Fibroblast of pulmonary artery (primary cell): ENCODE measurements at regions not wholly inside any gene's neighbourhood (a gene's known extent, or its start where the extent isn't known, plus 50 kb on each side); places are given as distances from the start of the nearest gene placed in this dataset.
"Not testable (repeated sequence)": the region's sequence is repeated elsewhere in the genome, so short reads cannot be mapped to it uniquely, and the experiment has no call there.

ENCODE experiments used
- DNase-seq: peaks from one replicate; pipeline ENCODE4 v3.0.0-alpha.2; 2010; ENCODE audit warnings: low read depth
- H3K4me3 ChIP-seq: replicated peaks from 2 replicates; pipeline ENCODE4 v1.5.1; 2011; ENCODE audit warnings: low read depth, mild to moderate bottlenecking, control low read depth, low read length, moderate library complexity
- TF ChIP-seq, protein P1 (sequence below): IDR thresholded peaks from 2 replicates; pipeline ENCODE4 v1.5.1; 2011; ENCODE audit warnings: mild to moderate bottlenecking, control low read depth, low read length, inconsistent platforms; ENCODE audit errors: missing control alignments

DNA sequence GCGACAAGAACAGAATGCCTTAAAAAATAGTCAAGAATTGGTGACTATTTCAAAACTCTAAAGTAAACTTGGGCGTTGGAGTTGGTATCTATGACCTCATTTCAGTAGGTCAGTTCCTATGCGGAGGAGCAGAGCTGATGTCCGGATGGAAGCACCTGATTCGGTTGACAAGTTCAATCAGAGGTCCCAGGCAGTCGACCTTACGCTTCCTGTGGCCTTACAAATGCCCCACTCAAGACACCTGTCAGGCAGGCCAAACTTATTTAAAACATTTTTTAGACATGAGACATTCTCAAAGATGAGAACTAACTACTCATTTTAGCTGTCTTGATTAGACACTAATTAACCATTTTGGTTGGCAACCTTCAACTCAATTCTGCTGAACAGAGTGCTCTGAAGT, 137.7 kb upstream of the ADAMTS3 start:
- DNase-seq = no peak
- H3K4me3 ChIP-seq = no peak overlapping the region
- TF ChIP-seq, protein P1, sequence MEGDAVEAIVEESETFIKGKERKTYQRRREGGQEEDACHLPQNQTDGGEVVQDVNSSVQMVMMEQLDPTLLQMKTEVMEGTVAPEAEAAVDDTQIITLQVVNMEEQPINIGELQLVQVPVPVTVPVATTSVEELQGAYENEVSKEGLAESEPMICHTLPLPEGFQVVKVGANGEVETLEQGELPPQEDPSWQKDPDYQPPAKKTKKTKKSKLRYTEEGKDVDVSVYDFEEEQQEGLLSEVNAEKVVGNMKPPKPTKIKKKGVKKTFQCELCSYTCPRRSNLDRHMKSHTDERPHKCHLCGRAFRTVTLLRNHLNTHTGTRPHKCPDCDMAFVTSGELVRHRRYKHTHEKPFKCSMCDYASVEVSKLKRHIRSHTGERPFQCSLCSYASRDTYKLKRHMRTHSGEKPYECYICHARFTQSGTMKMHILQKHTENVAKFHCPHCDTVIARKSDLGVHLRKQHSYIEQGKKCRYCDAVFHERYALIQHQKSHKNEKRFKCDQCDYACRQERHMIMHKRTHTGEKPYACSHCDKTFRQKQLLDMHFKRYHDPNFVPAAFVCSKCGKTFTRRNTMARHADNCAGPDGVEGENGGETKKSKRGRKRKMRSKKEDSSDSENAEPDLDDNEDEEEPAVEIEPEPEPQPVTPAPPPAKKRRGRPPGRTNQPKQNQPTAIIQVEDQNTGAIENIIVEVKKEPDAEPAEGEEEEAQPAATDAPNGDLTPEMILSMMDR = no peak

DNA sequence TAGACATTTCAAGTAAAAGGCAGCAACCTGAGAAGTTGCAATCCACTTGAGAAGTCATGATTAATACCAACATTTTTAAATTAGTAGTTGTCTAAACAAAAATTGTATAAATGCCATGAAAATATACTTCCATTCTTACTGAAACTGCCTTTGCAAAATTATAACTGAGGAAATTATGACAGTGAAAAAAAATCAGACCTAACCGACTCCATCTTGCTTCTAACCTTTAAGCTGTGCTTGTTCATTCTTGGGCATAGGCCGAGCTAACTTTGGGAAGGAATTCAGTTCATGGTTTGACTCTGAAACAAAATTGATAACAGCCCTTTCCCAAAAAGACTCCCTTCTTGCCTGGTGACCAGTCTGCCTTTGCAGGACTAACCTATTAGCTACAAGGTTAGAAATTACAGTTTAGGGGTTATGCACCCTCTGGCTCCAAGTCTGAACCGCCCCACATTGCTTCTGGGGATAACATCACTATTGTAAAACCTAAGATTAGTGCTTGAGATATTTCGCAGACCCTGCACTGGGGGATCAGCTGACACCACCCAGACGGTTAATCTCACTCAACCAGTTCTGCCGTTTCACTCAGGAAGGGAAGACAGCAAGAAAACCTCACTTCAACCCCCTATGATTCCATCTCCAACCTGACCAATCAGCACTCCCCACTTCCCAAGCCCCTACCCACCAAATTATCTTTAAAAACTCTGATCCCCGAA, 136.1 kb upstream of the ADAMTS3 start:
- DNase-seq, H3K4me3 ChIP-seq: not testable (repeated sequence)

DNA sequence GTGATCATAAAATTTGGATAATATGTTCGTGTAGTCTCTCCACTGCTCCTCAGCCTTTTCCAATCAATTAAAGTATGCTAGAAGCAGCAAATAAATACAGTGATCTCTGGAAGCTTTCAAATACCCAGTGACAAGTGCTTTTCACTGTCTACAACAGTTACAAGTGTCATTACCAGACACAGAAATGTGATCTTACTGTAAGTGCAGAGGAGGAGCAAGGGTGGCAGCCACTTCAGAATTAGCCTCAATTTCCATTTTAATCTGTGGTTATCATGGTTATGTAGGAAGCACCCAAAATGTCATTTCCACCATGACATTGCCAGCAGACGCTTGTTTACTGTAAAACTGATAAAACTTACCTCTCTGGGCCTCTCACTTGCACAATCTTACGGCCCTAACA, 133.9 kb upstream of the ADAMTS3 start:
- TF ChIP-seq, protein P1 = no peak
- no peak for DNase-seq
- H3K4me3 ChIP-seq = no peak overlapping the region

DNA sequence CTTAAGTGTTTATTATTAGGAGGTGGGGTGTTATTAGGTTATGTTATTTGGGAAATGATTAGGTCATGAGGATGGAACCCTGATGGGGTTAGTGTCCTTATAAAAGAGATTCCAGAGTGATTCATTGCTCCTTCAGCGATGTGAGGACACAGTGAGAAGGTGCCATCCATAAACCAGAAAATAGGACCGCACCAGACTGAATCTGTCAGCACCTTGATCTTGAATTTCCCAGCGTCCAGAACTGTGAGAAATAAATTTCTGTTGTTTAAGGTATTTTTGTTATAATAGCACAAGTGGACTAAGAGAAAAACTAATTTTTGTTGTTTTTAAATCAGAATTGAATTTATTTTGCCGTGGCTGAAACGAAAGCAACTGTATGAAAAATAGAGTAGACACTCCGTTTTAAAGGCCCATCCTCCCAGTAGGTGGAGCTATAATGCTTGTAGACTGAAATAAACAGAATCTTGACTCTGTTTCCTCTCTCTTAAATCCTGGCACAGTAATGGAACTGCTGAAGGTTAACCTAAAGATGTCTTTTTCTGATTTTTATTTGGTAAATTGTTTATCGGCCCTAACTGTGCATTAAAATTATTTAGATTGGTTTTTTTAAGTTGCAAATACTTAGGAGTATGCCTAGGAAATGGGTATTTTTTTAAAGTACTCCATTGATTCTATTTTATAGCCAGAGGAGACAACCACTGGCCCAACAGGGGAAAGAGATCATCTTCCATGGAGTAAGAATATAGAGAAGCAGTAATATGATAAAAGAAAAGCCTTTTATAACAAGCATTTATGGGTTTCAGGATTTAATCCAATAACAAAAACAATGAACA, 133.2 kb upstream of the ADAMTS3 start:
- TF ChIP-seq, protein P1 = peak; percentile 73
- peak; percentile 79 for DNase-seq
- H3K4me3 ChIP-seq = peak overlapping the region; percentile 64

DNA sequence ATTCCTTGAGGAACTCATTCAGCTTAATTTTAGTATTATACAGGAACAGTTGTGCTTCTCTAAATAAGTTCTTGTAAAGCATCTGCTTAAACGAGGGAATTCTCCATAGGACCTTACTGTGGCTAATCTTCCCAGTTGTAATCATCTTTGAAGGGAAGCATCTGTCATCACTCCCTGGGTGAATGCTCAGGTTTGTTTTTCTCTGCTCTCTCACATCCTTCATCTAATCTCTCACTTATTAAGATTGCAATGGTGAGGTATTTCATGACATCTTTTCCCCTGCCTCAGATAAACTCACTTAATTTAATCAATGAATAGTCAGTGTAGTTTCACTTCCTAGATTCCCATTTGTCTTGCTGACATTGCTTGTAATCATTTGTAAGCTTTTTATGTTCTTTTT, 121.8 kb upstream of the ADAMTS3 start:
- DNase-seq = no peak
- TF ChIP-seq, protein P1 = no peak
- H3K4me3 ChIP-seq = no peak overlapping the region

DNA sequence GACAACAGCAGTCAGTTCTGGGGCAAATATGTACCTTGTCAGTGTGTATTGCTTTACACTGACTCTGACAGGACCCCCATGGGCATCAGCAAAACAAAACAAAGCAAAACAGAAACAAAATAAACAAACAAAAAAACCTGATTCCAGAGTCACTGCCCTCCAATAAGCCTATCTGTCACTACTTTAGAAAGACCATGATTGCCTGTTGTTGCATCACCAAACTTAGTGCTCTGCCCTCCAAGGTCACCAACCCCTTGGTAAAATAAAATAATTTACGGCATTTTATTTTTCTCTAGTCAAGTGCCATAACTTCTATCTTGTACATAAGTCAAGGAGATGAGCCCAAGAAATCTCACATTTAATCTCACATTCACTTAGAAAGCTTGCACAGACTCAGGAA, 120.9 kb upstream of the ADAMTS3 start:
- H3K4me3 ChIP-seq = no peak overlapping the region

DNA sequence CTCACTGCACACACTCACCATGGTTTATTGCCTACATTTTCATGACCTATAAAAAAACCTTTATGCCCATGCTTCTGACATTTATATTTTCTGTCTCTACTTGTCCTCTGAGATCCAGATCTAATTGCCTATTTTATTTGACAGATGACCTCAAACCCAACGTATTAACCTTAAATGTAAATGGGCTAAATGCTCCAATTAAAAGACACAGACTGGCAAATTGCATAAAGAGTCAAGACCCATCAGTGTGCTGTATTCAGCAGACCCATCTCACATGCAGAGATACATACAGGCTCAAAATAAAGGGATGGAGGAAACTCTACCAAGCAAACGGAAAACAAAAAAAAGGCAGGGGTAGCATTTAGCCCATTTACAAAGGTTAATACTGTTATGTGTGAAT, 117.4 kb upstream of the ADAMTS3 start:
- not testable (repeated sequence) for H3K4me3 ChIP-seq, DNase-seq

More for the DNA sequence above, 120.9 kb upstream of the ADAMTS3 start:
- DNase-seq = no peak
- TF ChIP-seq, protein P1 = no peak

DNA sequence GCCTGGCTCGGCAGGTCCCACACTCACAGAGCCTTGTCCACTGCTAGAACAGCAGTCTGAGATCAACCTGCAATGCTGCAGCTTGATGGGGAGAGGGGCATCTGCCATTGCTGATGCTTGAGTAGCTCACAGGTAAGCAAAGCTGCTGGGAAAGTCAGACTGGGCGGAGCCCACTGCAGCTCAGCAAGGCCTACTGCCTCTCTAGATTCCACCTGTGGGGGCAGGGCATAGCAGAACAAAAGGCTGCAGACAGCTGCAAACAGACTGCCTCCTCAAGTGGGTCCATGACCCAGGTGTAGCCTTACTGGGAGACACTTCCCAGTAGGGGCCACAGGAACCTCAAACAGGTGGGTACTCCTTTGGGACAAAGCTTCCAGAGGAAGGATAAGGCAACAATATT, 110.6 kb upstream of the ADAMTS3 start:
- TF ChIP-seq, protein P1 = no peak
- DNase-seq = no peak
- no peak overlapping the region for H3K4me3 ChIP-seq
